Activated CD4-positive, alpha-beta T cell treated with anti-CD3 and anti-CD28 coated beads, Interleukin-2, amount 10 ng/mL, durations not matched to agents 7 days and 5 days (primary cell): ENCODE measurements at regions not wholly inside any gene's neighbourhood (a gene's known extent, or its start where the extent isn't known, plus 50 kb on each side); places are given as distances from the start of the nearest gene placed in this dataset.

ENCODE experiments used
- CTCF ChIA-PET: fragments of 350-600 bp; sonication (Branson Sonifier 250); formaldehyde crosslinking; loops from one replicate; lab custom pipeline; 2021; ENCODE audit warnings: antibody characterized with exemption; lab: Charles Lee
- POLR2A ChIA-PET: fragments of 350-600 bp; sonication (Branson Sonifier 250); formaldehyde crosslinking; loops from one replicate; lab custom pipeline; 2021; ENCODE audit warnings: antibody characterized with exemption; lab: Charles Lee
- DNase-seq: peaks from one replicate; pipeline ENCODE4 v3.0.0-alpha.2; 2020
- H3K27ac Mint-ChIP-seq: one replicate; pipeline ENCODE4 v1.8.0; 2021; ENCODE audit warnings: mild to moderate bottlenecking, moderate library complexity, mixed read lengths
- H3K27me3 Mint-ChIP-seq: one replicate; pipeline ENCODE4 v1.8.0; 2021; ENCODE audit warnings: mixed read lengths
- H3K36me3 Mint-ChIP-seq: one replicate; pipeline ENCODE4 v1.8.0; 2021; ENCODE audit warnings: low read depth, mixed read lengths
- H3K4me1 Mint-ChIP-seq: one replicate; pipeline ENCODE4 v1.8.0; 2021; ENCODE audit warnings: mixed read lengths
- H3K4me3 Mint-ChIP-seq: one replicate; pipeline ENCODE4 v1.8.0; 2021; ENCODE audit warnings: mild to moderate bottlenecking, moderate library complexity, mixed read lengths
- H3K9me3 Mint-ChIP-seq: one replicate; pipeline ENCODE4 v1.8.0; 2021; ENCODE audit warnings: mixed read lengths

- no peak overlapping the region for H3K4me3 Mint-ChIP-seq
- peaks cover 3% of the 10 kb centered on the region for H3K9me3 Mint-ChIP-seq
- no peak overlapping the region for H3K27ac Mint-ChIP-seq
- no peaks in the 10 kb centered on the region for H3K36me3 Mint-ChIP-seq
- CTCF ChIA-PET: no interaction called here
- DNase-seq: no peak
- peaks cover 11% of the 10 kb centered on the region for H3K27me3 Mint-ChIP-seq
- POLR2A ChIA-PET: no interaction called here
- H3K4me1 Mint-ChIP-seq: no peaks in the 10 kb centered on the region
Observed at GRCh38 chr1:209235166-209235565, 348.3 kb upstream of the CAMK1G start.

GRCh38 chr1:209238356-209238755 is 345.2 kb upstream of the CAMK1G start:
- Mint-ChIP-seq H3K27ac (no peak overlapping the region), H3K36me3 (no peaks in the 10 kb centered on the region), H3K27me3 (peaks cover 5% of the 10 kb centered on the region), H3K4me3 (no peak overlapping the region), H3K4me1 (no peaks in the 10 kb centered on the region), H3K9me3 (no peaks in the 10 kb centered on the region)
- no peak for DNase-seq
- CTCF ChIA-PET: no interaction called here
- POLR2A ChIA-PET: no interaction called here

GRCh38 chr1:209240351-209240750 is 343.2 kb upstream of the CAMK1G start:
- Mint-ChIP-seq H3K27ac (no peak overlapping the region), H3K4me1 (no peaks in the 10 kb centered on the region), H3K4me3 (no peak overlapping the region), H3K27me3 (peaks cover 5% of the 10 kb centered on the region), H3K9me3 (no peaks in the 10 kb centered on the region), H3K36me3 (no peaks in the 10 kb centered on the region)
- DNase-seq: no peak
- CTCF ChIA-PET: no interaction called here
- POLR2A ChIA-PET: no interaction called here

GRCh38 chr1:209241487-209241886 is 342.0 kb upstream of the CAMK1G start:
- CTCF ChIA-PET: no interaction called here
- POLR2A ChIA-PET: no interaction called here
- Mint-ChIP-seq H3K4me3 (no peak overlapping the region), H3K27me3 (peaks cover 5% of the 10 kb centered on the region), H3K27ac (no peak overlapping the region), H3K4me1 (no peaks in the 10 kb centered on the region), H3K9me3 (no peaks in the 10 kb centered on the region), H3K36me3 (no peaks in the 10 kb centered on the region)
- DNase-seq: no peak

- Mint-ChIP-seq H3K4me1 (no peaks in the 10 kb centered on the region), H3K9me3 (no peaks in the 10 kb centered on the region), H3K36me3 (no peaks in the 10 kb centered on the region), H3K27me3 (no peaks in the 10 kb centered on the region), H3K27ac (no peak overlapping the region), H3K4me3 (no peak overlapping the region)
- ChIA-PET POLR2A (no interaction called here), CTCF (interaction anchor here (0.6 to 1.7 kb wide), 6 partner anchors 32 to 597 kb away, joined by 3 to 6 read pairs (median 3); no protein-coding TSS in a partner anchor)
- DNase-seq: peak; percentile 63
Observed at GRCh38 chr1:209248649-209249279, 334.8 kb upstream of the CAMK1G start.

GRCh38 chr1:209249280-209249670 is 334.2 kb upstream of the CAMK1G start:
- no peaks in the 10 kb centered on the region for H3K27me3 Mint-ChIP-seq
- no peak overlapping the region for H3K27ac Mint-ChIP-seq
- no peak for DNase-seq
- H3K9me3 Mint-ChIP-seq: no peaks in the 10 kb centered on the region
- ChIA-PET POLR2A (no interaction called here), CTCF (interaction anchor here (0.6 to 1.7 kb wide), 6 partner anchors 32 to 597 kb away, joined by 3 to 6 read pairs (median 3); no protein-coding TSS in a partner anchor)
- H3K36me3 Mint-ChIP-seq: no peaks in the 10 kb centered on the region
- H3K4me3 Mint-ChIP-seq: no peak overlapping the region
- H3K4me1 Mint-ChIP-seq: no peaks in the 10 kb centered on the region

GRCh38 chr1:209249785-209250440 is 333.6 kb upstream of the CAMK1G start:
- POLR2A ChIA-PET: no interaction called here
- Mint-ChIP-seq H3K27ac (no peak overlapping the region), H3K36me3 (no peaks in the 10 kb centered on the region), H3K4me1 (no peaks in the 10 kb centered on the region), H3K27me3 (no peaks in the 10 kb centered on the region), H3K9me3 (no peaks in the 10 kb centered on the region), H3K4me3 (no peak overlapping the region)
- DNase-seq: no peak
- CTCF ChIA-PET: interaction anchor here (0.6 to 1.1 kb wide), 3 partner anchors 33 to 322 kb away, joined by 3 to 5 read pairs (median 3); no protein-coding TSS in a partner anchor

- Mint-ChIP-seq H3K4me1 (no peaks in the 10 kb centered on the region), H3K36me3 (no peaks in the 10 kb centered on the region), H3K27ac (no peak overlapping the region), H3K27me3 (no peaks in the 10 kb centered on the region), H3K9me3 (no peaks in the 10 kb centered on the region), H3K4me3 (no peak overlapping the region)
- DNase-seq: no peak
- ChIA-PET POLR2A (no interaction called here), CTCF (no interaction called here)
Observed at GRCh38 chr1:209250861-209251636, 332.5 kb upstream of the CAMK1G start.

- CTCF ChIA-PET: no interaction called here
- no peaks in the 10 kb centered on the region for H3K4me1 Mint-ChIP-seq
Observed at GRCh38 chr1:209256766-209257350, 326.7 kb upstream of the CAMK1G start.

GRCh38 chr1:209257454-209257853 is 326.1 kb upstream of the CAMK1G start:
- Mint-ChIP-seq H3K9me3 (peaks cover 18% of the 10 kb centered on the region), H3K4me3 (no peak overlapping the region), H3K4me1 (no peaks in the 10 kb centered on the region), H3K27me3 (no peaks in the 10 kb centered on the region), H3K36me3 (no peaks in the 10 kb centered on the region), H3K27ac (no peak overlapping the region)
- DNase-seq: no peak
- POLR2A ChIA-PET: no interaction called here
- CTCF ChIA-PET: no interaction called here

More at GRCh38 chr1:209256766-209257350, 326.7 kb upstream of the CAMK1G start:
- H3K9me3 Mint-ChIP-seq: peaks cover 18% of the 10 kb centered on the region
- H3K27ac Mint-ChIP-seq: no peak overlapping the region
- H3K27me3 Mint-ChIP-seq: no peaks in the 10 kb centered on the region
- POLR2A ChIA-PET: no interaction called here
- no peak overlapping the region for H3K4me3 Mint-ChIP-seq
- H3K36me3 Mint-ChIP-seq: no peaks in the 10 kb centered on the region
- no peak for DNase-seq

- Mint-ChIP-seq H3K36me3 (no peaks in the 10 kb centered on the region), H3K27me3 (no peaks in the 10 kb centered on the region), H3K9me3 (peaks cover 18% of the 10 kb centered on the region), H3K4me3 (no peak overlapping the region), H3K27ac (no peak overlapping the region), H3K4me1 (no peaks in the 10 kb centered on the region)
- DNase-seq: no peak
- ChIA-PET POLR2A (no interaction called here), CTCF (interaction anchor here (0.7 kb wide), 1 partner anchor 607 kb away, joined by 3 read pairs; no protein-coding TSS in a partner anchor)
Observed at GRCh38 chr1:209260136-209260535, 323.4 kb upstream of the CAMK1G start.

- Mint-ChIP-seq H3K27me3 (no peaks in the 10 kb centered on the region), H3K9me3 (peaks cover 10% of the 10 kb centered on the region), H3K36me3 (no peaks in the 10 kb centered on the region), H3K4me3 (no peak overlapping the region), H3K4me1 (no peaks in the 10 kb centered on the region), H3K27ac (no peak overlapping the region)
- no peak for DNase-seq
- CTCF ChIA-PET: no interaction called here
- POLR2A ChIA-PET: no interaction called here
Observed at GRCh38 chr1:209262631-209263030, 320.9 kb upstream of the CAMK1G start.

GRCh38 chr1:209265301-209265700 is 318.2 kb upstream of the CAMK1G start:
- no peak overlapping the region for H3K4me3 Mint-ChIP-seq
- H3K27ac Mint-ChIP-seq: no peak overlapping the region
- POLR2A ChIA-PET: no interaction called here
- peaks cover 2% of the 10 kb centered on the region for H3K27me3 Mint-ChIP-seq
- H3K9me3 Mint-ChIP-seq: no peaks in the 10 kb centered on the region
- CTCF ChIA-PET: interaction anchor here (1.1 kb wide), 1 partner anchor 22 kb away, joined by 3 read pairs; no protein-coding TSS in a partner anchor
- no peak for DNase-seq
- no peaks in the 10 kb centered on the region for H3K4me1 Mint-ChIP-seq
- no peaks in the 10 kb centered on the region for H3K36me3 Mint-ChIP-seq
